ENCODE measurements at regions not wholly inside any gene's neighbourhood (a gene's known extent, or its start where the extent isn't known, plus 50 kb on each side); places are given as distances from the start of the nearest gene placed in this dataset.
"Not testable (repeated sequence)": the region's sequence is repeated elsewhere in the genome, so short reads cannot be mapped to it uniquely, and the experiment has no call there.

DNA sequence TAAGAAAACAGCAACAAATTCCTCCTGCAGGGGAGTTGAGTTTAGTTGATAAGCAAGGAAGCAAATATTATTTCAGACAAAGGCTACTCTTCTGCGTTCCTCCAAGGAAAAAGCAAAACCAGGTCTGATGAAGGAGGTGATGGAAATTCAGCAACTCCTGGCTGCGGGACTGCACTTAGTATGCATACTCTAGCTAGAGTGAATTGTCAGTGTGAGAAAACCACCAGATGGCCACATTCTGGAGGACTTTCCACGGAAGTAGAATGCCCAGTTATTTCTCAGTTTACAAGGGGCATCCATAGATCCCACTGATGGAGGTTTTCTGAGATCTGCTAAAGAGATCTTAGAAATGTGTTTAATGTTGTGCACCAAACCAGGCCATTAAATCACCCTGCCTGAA lies 338.6 kb upstream of the PUDP start:
- FAIRE-seq (no peak), DNase-seq (ENCODE audit: insufficient read length, low spot score) (no peak)
- TF ChIP-seq TAF1 (IDR thresholded peaks at IDR 0.05; ENCODE audit: low read depth, low read length) (no peak), SPI1 (IDR thresholded peaks at IDR 0.05; ENCODE audit: low read depth, low read length) (no peak), PAX5 (IDR thresholded peaks at IDR 0.05; ENCODE audit: insufficient read depth, low read length, severe bottlenecking) (no peak), POLR2A (IDR thresholded peaks at IDR 0.05; ENCODE audit: low read depth, low read length) (no peak), POLR2AphosphoS5 (IDR thresholded peaks at IDR 0.05; ENCODE audit: low read depth, low read length) (no peak), POU2F2 (IDR thresholded peaks at IDR 0.05; ENCODE audit: low read depth, low read length) (no peak)

DNA sequence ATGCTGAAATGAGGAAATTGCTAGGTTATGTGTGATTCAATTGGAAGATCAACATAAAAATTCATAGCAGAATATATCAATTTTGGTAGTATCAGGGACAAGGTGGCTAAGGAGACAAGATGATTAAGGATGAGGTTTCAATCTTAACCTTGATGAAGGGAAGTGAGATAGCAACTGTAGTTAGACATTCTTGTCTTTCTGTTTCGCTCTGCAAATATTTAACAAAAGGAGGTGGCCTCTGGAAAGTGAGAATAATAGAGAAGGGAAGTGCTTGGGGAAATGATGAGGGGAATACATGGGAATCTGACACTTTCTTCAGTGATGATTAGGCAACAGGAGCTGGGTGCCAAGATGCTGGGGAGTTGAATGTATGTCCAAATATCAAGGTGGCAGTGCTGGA lies 337.1 kb upstream of the PUDP start:
- DNase-seq (ENCODE audit: insufficient read length, low spot score) (no peak), FAIRE-seq (no peak)
- TF ChIP-seq PAX5 (IDR thresholded peaks at IDR 0.05; ENCODE audit: insufficient read depth, low read length, severe bottlenecking): no peak
- TF ChIP-seq POLR2AphosphoS5 (IDR thresholded peaks at IDR 0.05; ENCODE audit: low read depth, low read length): no peak

DNA sequence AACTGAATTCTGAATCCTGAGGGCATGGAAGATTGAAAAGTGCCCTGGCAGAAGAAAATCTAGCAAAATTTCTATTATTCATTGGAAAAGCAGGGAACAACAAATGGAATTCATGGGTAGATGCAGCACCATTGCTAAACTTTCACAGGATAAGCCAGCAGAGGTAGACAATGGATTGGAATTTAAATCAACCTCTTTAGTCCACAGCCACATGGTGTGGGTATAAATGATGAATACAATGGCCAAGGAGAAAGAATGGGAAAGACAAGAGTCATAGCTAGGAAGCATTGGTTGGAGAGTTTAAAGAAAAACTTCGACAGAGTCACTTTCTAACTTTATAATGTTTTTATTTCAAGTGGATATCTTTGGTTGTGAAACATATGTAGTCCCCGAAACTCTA lies 332.8 kb upstream of the PUDP start:
- no peak for TF ChIP-seq POLR2AphosphoS5 (IDR thresholded peaks at IDR 0.05; ENCODE audit: low read depth, low read length)
- no peak for TF ChIP-seq POU2F2 (IDR thresholded peaks at IDR 0.05; ENCODE audit: low read depth, low read length)
- no peak for TF ChIP-seq POLR2A (IDR thresholded peaks at IDR 0.05; ENCODE audit: low read depth, low read length)
- TF ChIP-seq SPI1 (IDR thresholded peaks at IDR 0.05; ENCODE audit: low read depth, low read length): no peak
- no peak for TF ChIP-seq PAX5 (IDR thresholded peaks at IDR 0.05; ENCODE audit: insufficient read depth, low read length, severe bottlenecking)
- no peak for TF ChIP-seq TAF1 (IDR thresholded peaks at IDR 0.05; ENCODE audit: low read depth, low read length)
- FAIRE-seq (no peak), DNase-seq (ENCODE audit: insufficient read length, low spot score) (no peak)

GRCh38 chrX:7462110-7462509 lies 314.2 kb upstream of the PUDP start:
- TF ChIP-seq POU2F2 (IDR thresholded peaks at IDR 0.05; ENCODE audit: low read depth, low read length) (no peak), TAF1 (IDR thresholded peaks at IDR 0.05; ENCODE audit: low read depth, low read length) (no peak), PAX5 (IDR thresholded peaks at IDR 0.05; ENCODE audit: insufficient read depth, low read length, severe bottlenecking) (no peak)
- DNase-seq (ENCODE audit: insufficient read length, low spot score): no peak
- FAIRE-seq: no peak

- peak; percentile 66 for FAIRE-seq
- not testable (repeated sequence) for DNase-seq (ENCODE audit: insufficient read length, low spot score)
Observed at GRCh38 chrX:7461051-7461450, 313.1 kb upstream of the PUDP start.

DNA sequence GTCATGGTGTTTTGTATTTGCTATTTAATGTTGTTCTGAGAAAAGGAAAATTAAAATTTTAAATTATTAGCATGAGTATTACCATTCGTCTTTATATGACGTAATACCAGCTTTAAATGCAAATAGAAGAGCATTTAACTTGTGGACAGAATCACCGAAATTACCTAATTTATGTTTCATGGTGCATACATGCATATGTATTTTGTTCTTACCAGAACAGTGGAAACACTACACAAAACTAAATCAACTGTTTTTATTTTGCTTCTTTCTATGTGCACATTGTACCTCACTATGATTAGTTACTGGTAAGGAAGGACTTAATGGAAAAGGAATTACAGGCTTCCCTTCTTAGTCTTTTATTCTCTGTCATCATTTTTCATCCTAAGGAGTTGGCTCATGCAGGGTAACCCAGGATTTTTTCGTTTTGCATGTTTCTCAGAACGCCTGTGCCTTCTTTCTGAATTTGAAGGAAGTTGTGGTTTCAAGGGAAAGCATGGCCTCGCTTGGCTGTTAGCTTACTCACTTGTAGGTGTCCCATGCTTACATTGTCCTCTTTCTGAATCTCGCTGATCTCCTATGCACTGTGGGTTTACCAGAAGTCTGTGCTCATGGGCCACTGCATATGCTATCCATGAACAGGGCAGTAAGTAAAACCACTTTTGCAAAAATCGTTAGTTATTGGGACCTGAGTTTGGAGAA lies 300.0 kb upstream of the PUDP start:
- DNase-seq (ENCODE audit: insufficient read length, low spot score) (no peak), FAIRE-seq (no peak)
- no peak for TF ChIP-seq SPI1 (IDR thresholded peaks at IDR 0.05; ENCODE audit: low read depth, low read length)
- TF ChIP-seq PAX5 (IDR thresholded peaks at IDR 0.05; ENCODE audit: insufficient read depth, low read length, severe bottlenecking): no peak
- no peak for TF ChIP-seq POU2F2 (IDR thresholded peaks at IDR 0.05; ENCODE audit: low read depth, low read length)
- no peak for TF ChIP-seq TAF1 (IDR thresholded peaks at IDR 0.05; ENCODE audit: low read depth, low read length)
- TF ChIP-seq POLR2A (IDR thresholded peaks at IDR 0.05; ENCODE audit: low read depth, low read length): no peak
- no peak for TF ChIP-seq POLR2AphosphoS5 (IDR thresholded peaks at IDR 0.05; ENCODE audit: low read depth, low read length)

DNA sequence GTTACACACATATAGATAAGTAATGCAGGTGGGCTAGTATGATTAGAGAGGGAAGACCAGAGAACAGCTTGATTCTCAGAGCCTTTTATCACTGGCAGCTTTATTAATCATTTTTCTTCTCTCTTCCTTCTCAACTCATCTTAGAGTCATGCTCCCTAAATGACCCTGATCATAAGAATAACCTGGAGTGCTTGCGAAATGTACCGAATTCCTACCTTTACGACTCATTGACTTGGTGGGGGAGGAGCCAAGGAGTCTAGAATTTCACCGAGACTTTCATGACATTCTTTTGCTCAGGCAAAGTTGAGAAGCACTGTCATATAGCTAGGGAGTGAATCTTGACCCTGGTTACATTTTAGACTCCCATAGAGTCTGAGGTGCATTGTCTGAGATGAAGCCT lies 298.9 kb upstream of the PUDP start:
- FAIRE-seq (no peak), DNase-seq (ENCODE audit: insufficient read length, low spot score) (no peak)
- TF ChIP-seq SPI1 (IDR thresholded peaks at IDR 0.05; ENCODE audit: low read depth, low read length): no peak
- TF ChIP-seq TAF1 (IDR thresholded peaks at IDR 0.05; ENCODE audit: low read depth, low read length): no peak
- TF ChIP-seq POU2F2 (IDR thresholded peaks at IDR 0.05; ENCODE audit: low read depth, low read length): no peak
- TF ChIP-seq PAX5 (IDR thresholded peaks at IDR 0.05; ENCODE audit: insufficient read depth, low read length, severe bottlenecking): no peak
- no peak for TF ChIP-seq POLR2AphosphoS5 (IDR thresholded peaks at IDR 0.05; ENCODE audit: low read depth, low read length)
- TF ChIP-seq POLR2A (IDR thresholded peaks at IDR 0.05; ENCODE audit: low read depth, low read length): no peak

DNA sequence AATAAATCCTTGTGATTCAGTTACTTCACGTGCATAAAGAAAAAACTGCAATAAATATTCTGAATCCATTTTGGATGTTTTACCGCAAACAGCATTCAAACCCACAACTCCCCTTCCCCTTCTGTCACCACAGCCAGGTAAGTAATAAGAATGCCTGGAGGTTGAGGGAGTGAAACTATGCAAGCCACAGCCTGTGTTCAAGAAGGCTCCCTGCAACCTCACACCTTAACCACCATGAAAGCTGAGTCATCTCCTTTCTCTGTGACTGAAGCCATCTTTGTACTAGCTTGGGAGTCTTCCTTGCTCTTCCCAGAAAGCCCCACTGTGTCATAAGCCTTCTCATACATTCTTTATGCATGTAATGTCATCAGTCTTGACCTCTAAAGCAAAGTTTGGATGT lies 297.0 kb upstream of the PUDP start:
- TF ChIP-seq POLR2A (IDR thresholded peaks at IDR 0.05; ENCODE audit: low read depth, low read length) (no peak), POU2F2 (IDR thresholded peaks at IDR 0.05; ENCODE audit: low read depth, low read length) (no peak), PAX5 (IDR thresholded peaks at IDR 0.05; ENCODE audit: insufficient read depth, low read length, severe bottlenecking) (no peak), SPI1 (IDR thresholded peaks at IDR 0.05; ENCODE audit: low read depth, low read length) (no peak), POLR2AphosphoS5 (IDR thresholded peaks at IDR 0.05; ENCODE audit: low read depth, low read length) (no peak), TAF1 (IDR thresholded peaks at IDR 0.05; ENCODE audit: low read depth, low read length) (no peak)
- peak; percentile 69 for FAIRE-seq
- DNase-seq (ENCODE audit: insufficient read length, low spot score): no peak

DNA sequence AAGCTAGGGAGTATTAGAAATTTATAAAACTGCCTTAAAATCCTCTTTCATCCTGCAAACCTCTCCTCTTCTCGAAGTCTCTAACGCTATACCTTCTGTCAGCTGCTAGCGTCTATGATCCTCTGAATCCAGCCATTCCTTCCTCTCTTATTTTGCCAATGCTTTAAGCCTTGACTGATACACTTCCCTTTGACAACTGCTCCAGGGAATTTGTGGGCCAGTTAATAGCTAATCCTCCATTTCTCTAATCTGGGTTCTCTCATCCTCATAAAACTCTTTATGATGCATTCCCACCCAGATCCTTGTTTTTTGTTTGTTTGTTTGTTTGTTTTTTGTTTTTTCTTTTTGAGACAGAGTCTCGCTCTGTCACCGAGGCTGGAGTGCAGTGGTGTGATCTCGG lies 293.6 kb upstream of the PUDP start:
- DNase-seq (ENCODE audit: insufficient read length, low spot score) (no peak), FAIRE-seq (no peak)
- TF ChIP-seq POU2F2 (IDR thresholded peaks at IDR 0.05; ENCODE audit: low read depth, low read length) (no peak), PAX5 (IDR thresholded peaks at IDR 0.05; ENCODE audit: insufficient read depth, low read length, severe bottlenecking) (no peak), POLR2A (IDR thresholded peaks at IDR 0.05; ENCODE audit: low read depth, low read length) (no peak), POLR2AphosphoS5 (IDR thresholded peaks at IDR 0.05; ENCODE audit: low read depth, low read length) (no peak), TAF1 (IDR thresholded peaks at IDR 0.05; ENCODE audit: low read depth, low read length) (no peak), SPI1 (IDR thresholded peaks at IDR 0.05; ENCODE audit: low read depth, low read length) (no peak)

DNA sequence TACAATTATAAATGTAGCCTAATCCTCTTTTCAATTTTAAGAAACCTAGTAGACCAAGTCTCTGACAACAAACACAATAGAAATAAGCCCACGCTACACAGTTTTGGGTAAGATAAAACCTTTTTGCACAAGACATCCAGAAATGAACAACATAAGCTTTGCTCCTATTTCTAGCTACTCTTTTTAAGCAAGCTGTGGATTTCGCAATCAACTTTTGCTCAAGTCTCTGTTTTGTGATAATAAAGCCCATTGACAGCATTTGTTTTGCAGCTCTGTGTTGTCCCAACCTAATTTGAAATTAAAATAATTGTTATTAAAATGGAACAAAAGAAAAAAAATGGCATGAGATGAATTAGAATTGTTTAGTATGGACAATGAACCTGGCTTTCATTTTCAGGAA lies 287.9 kb upstream of the PUDP start:
- DNase-seq (ENCODE audit: insufficient read length, low spot score): no peak
- TF ChIP-seq SPI1 (IDR thresholded peaks at IDR 0.05; ENCODE audit: low read depth, low read length) (no peak), POLR2A (IDR thresholded peaks at IDR 0.05; ENCODE audit: low read depth, low read length) (no peak), PAX5 (IDR thresholded peaks at IDR 0.05; ENCODE audit: insufficient read depth, low read length, severe bottlenecking) (no peak), POLR2AphosphoS5 (IDR thresholded peaks at IDR 0.05; ENCODE audit: low read depth, low read length) (no peak), TAF1 (IDR thresholded peaks at IDR 0.05; ENCODE audit: low read depth, low read length) (no peak), POU2F2 (IDR thresholded peaks at IDR 0.05; ENCODE audit: low read depth, low read length) (no peak)
- no peak for FAIRE-seq

Data from GM12891 (cell line).